K562 (cell line): ENCODE measurements at regions not wholly inside any gene's neighbourhood (a gene's known extent, or its start where the extent isn't known, plus 50 kb on each side); places are given as distances from the start of the nearest gene placed in this dataset.

Experiments
- ATAC-seq: fragments of 200-7000 bp; cut with Tn5 transposase; 3 replicates; pipeline ENCODE4 v1.9.1; 2020; ENCODE audit warnings: moderate library complexity
- BruUV-seq: library from RNA; stranded (reverse); fragments of 400-500 nt; replicated peaks from 2 replicates; lab custom pipeline; 2021; lab: Mats Ljungman, UMichigan
- CTCF ChIA-PET: fragments of 300-600 bp; formaldehyde crosslinking; extraction: SDS; loops from one replicate; lab custom pipeline; 2021; ENCODE audit warnings: low intra/inter-chr PET ratio; lab: Yijun Ruan, JAX
- POLR2A ChIA-PET: fragments of 300-600, 350-650 bp; sonication (Branson Sonifier 250); formaldehyde crosslinking; extraction: SDS; loops from one replicate; lab custom pipeline; 2021; ENCODE audit warnings: antibody characterized with exemption, inconsistent platforms; lab: Yijun Ruan, JAX
- DNase-seq, 4 experiments: peaks; one replicate each; pipeline versions ENCODE4 v3.0.0 to v3.0.0-alpha.2; 2011 to 2018; ENCODE audit warnings: low spot score in 3 of 4, mixed read lengths in 3 of 4; ENCODE audit errors: extremely low read depth in 1 of 4
- FAIRE-seq: peaks from 2 replicates; lab custom pipeline; 2011; peaks lifted over from hg19 to GRCh38; lab: Jason Lieb, UNC
- H2AFZ ChIP-seq: 2 replicates; pipeline ENCODE4 v1.6.0; 2011; ENCODE audit warnings: low read depth, low read length, control low read depth, inconsistent platforms
- H3K27ac ChIP-seq: fragments of 200-600 bp; 3 replicates; pipeline ENCODE4 v1.8.0; 2011; ENCODE audit warnings: low read depth, mild to moderate bottlenecking, control low read depth, inconsistent platforms, low read length, moderate library complexity, mixed read lengths; ENCODE audit errors: extremely low read depth
- H3K27me3 ChIP-seq, 2 experiments: fragments of 300-600 bp in 1 of 2; 2 replicates in 1 of 2; 3 replicates in 1 of 2; pipeline versions ENCODE4 v1.6.0 to v1.8.0; 2011; ENCODE audit warnings: inconsistent platforms in 2 of 2, low read length in 2 of 2, mild to moderate bottlenecking in 1 of 2, mixed read lengths in 1 of 2, moderate library complexity in 1 of 2; ENCODE audit not compliant: control insufficient read depth in 2 of 2, insufficient read depth in 2 of 2
- H3K36me3 ChIP-seq: fragments of 300-600 bp; 3 replicates; pipeline ENCODE4 v1.8.0; 2011; ENCODE audit warnings: mild to moderate bottlenecking, low read length, inconsistent platforms; ENCODE audit not compliant: control insufficient read depth, insufficient read depth
- H3K4me1 ChIP-seq, 2 experiments: fragments of 200-600 bp in 1 of 2; replicated peaks in 1 of 2; 2 replicates in 1 of 2; 3 replicates in 1 of 2; pipeline versions ENCODE4 v1.5.1 to v1.8.0; 2011; ENCODE audit warnings: inconsistent platforms in 2 of 2, low read length in 2 of 2, mild to moderate bottlenecking in 1 of 2, mixed read lengths in 1 of 2, moderate library complexity in 1 of 2; ENCODE audit not compliant: control insufficient read depth in 2 of 2, insufficient read depth in 2 of 2
- H3K4me2 ChIP-seq: 2 replicates; pipeline ENCODE4 v1.6.1; 2011; ENCODE audit warnings: low read length, control low read depth, inconsistent platforms, mixed read lengths; ENCODE audit not compliant: insufficient read depth
- H3K4me3 ChIP-seq: fragments of 200-600 bp; sonication (generic), shearing (Covaris generic); 2 replicates; pipeline ENCODE4 v1.5.1; 2016; ENCODE audit warnings: control low read depth, inconsistent platforms
- H3K79me2 ChIP-seq: fragments of 200-600 bp; 3 replicates; pipeline ENCODE4 v1.8.0; 2011; ENCODE audit warnings: low read length, inconsistent platforms; ENCODE audit not compliant: control insufficient read depth, insufficient read depth
- H3K9ac ChIP-seq, 2 experiments: 2 replicates each; pipeline versions ENCODE4 v1.6.0 to v1.6.1; 2011; ENCODE audit warnings: low read depth in 2 of 2, low read length in 2 of 2, control low read depth in 1 of 2, inconsistent platforms in 1 of 2, mild to moderate bottlenecking in 1 of 2, mixed read lengths in 1 of 2; ENCODE audit not compliant: insufficient read depth in 1 of 2
- H3K9me1 ChIP-seq: one replicate; pipeline ENCODE4 v1.6.0; 2011; ENCODE audit warnings: inconsistent platforms, mild to moderate bottlenecking, low read length, moderate library complexity; ENCODE audit not compliant: control insufficient read depth, insufficient read depth
- H3K9me3 ChIP-seq: replicated peaks from 2 replicates; pipeline ENCODE4 v1.5.1; 2011; ENCODE audit warnings: low read depth, low read length, inconsistent platforms; ENCODE audit not compliant: control insufficient read depth, insufficient read depth
- H4K20me1 ChIP-seq: replicated peaks from 2 replicates; pipeline ENCODE4 v1.6.1; 2011; ENCODE audit warnings: low read length, inconsistent platforms, mixed read lengths; ENCODE audit not compliant: control insufficient read depth, insufficient read depth
- ADNP ChIP-seq: fragments of 200-800 bp; sonication (Bioruptor generic); IDR thresholded peaks from 2 replicates; pipeline ENCODE4 v1.6.1; 2016; ENCODE audit warnings: missing genetic modification characterization, missing compliant biosample characterization
- GATAD2A ChIP-seq: fragments of 450-650 bp; IDR thresholded peaks from 2 replicates; pipeline ENCODE4 v1.6.1; 2017
- HCFC1 ChIP-seq: IDR thresholded peaks from 2 replicates; pipeline ENCODE4 v1.6.1; 2012; ENCODE audit warnings: low read depth, low read length, improper control_type of control experiment
- RBM39 ChIP-seq: fragments of 200-400 bp; formaldehyde crosslinking; optimal IDR thresholded peaks from 2 replicates; pipeline ENCODE3; 2018; ENCODE audit warnings: low read depth, low read length
- WHSC1 ChIP-seq: IDR thresholded peaks from one replicate; pipeline ENCODE4 v1.6.1; 2012; ENCODE audit warnings: low read length, control low read depth, inconsistent platforms
- ZFPM2 ChIP-seq: fragments of 250-450 bp; sonication (Bioruptor Pico); IDR thresholded peaks from 2 replicates; pipeline ENCODE4 v1.5.1; 2022; ENCODE audit warnings: mild to moderate bottlenecking
- ZNF133 ChIP-seq: fragments of 250-450 bp; sonication (Bioruptor Pico); IDR thresholded peaks from 2 replicates; pipeline ENCODE4 v1.4.0; 2020; ENCODE audit warnings: mild to moderate bottlenecking
- ZNF134 ChIP-seq: fragments of 250-450 bp; sonication (Bioruptor Pico); conservative IDR thresholded peaks from 2 replicates; pipeline ENCODE4 v1.4.0; 2020
- WGBS: fragments of 100-300 bp; shearing (Covaris generic); methylation state at CpG from one replicate; pipeline ENCODE4 v1.1.6; 2016; ENCODE audit warnings: low coverage, mixed read lengths; ENCODE audit not compliant: insufficient coverage; ENCODE audit errors: missing lambda C conversion rate; 5-methylcytosine and 5-hydroxymethylcytosine counted together
- in situ Hi-C: fragments of 300-500 bp; cut with MboI; formaldehyde crosslinking; loops from 4 replicates; pipeline ENCODE4 v1.15.0; 2018; ENCODE audit warnings: inconsistent platforms, mixed read lengths
- intact Hi-C: fragments of 100-400 bp; cut with micrococcal nuclease; formaldehyde crosslinking; loops from 2 replicates; pipeline ENCODE4 v1.14.2; 2022
- TF ChIP-seq, protein P1 (sequence below): sonication (generic); formaldehyde crosslinking; IDR thresholded peaks from 2 replicates; pipeline ENCODE4 v1.8.0; 2022; ENCODE audit warnings: mild to moderate bottlenecking, missing genetic modification reagents, borderline replicate concordance
- TF ChIP-seq, protein P2 (sequence below): sonication (generic); formaldehyde crosslinking; IDR thresholded peaks from 2 replicates; pipeline ENCODE4 v1.8.0; 2022; ENCODE audit warnings: missing genetic modification reagents, mild to moderate bottlenecking, moderate library complexity, borderline replicate concordance
- TF ChIP-seq, protein P3 (sequence below), 2 experiments: IDR thresholded peaks in 1 of 2; conservative IDR thresholded peaks in 1 of 2; 2 replicates each; pipeline ENCODE4 v1.6.1; 2016; ENCODE audit warnings: low read depth in 2 of 2, mild to moderate bottlenecking in 1 of 2, missing compliant biosample characterization in 1 of 2, missing genetic modification characterization in 1 of 2, moderate library complexity in 1 of 2

DNA sequence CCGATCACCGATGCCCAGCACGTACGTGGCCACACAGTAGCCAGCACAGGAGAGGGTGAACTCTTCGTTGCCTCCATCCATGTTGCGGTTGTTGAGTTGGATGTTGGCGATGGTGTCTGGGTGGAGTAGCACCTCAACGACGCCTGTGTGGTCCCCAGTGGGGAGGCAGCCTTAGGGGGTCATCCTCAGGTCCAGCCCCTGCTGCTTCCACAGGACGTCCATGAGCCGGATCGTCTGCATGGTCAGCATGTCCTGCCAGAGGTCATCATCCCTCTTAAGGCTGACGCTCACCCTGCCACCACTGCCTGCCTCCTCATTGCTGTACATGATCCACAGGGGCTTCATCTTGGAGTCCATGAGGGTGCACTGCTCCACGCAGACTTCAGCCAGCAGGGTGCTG, 369.3 kb downstream of the CMPK2 start (continued):
- no peak for TF ChIP-seq ADNP
- TF ChIP-seq ZNF133 (CRISPR knock-in tag): no peak
- TF ChIP-seq ZNF134 (CRISPR knock-in tag): no peak
- no peak for TF ChIP-seq ZFPM2

DNA sequence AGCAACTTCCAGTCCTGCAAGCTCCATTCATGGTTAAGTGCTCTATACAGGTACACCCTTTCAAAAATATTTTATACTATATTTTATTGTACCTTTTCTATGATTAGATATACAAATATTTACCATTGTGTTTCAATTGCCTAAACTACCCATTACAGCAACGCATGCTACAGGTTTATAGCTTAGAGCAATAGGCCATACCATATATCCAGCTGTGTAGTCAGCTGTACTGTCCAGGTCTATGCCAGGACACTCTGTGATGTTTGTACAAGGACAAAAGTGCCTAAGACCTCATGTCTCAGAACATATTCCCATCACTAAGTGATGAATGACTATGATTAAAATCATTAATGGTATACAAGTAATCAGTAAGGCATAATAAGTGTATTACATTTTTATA, 368.7 kb downstream of the CMPK2 start:
- H3K27me3 ChIP-seq: no peaks in the 10 kb centered on the region
- H4K20me1 ChIP-seq: no peaks in the 10 kb centered on the region
- FAIRE-seq (no peak), DNase-seq (no peak), ATAC-seq (no peak)
- H3K27ac ChIP-seq: no peak overlapping the region
- H2AFZ ChIP-seq: no peak overlapping the region
- no peaks in the 10 kb centered on the region for H3K9me1 ChIP-seq
- 0 out of 2 replicates have a peak, but pooled peaks cover 2% of the 10 kb centered on the region for H3K9me3 ChIP-seq
- H3K79me2 ChIP-seq: no peaks in the 10 kb centered on the region
- H3K4me3 ChIP-seq: no peak overlapping the region
- in situ Hi-C loops (no loop called here), intact Hi-C loops (no loop called here)
- BruUV-seq: no TSS peak
- CTCF ChIA-PET: no interaction called here
- H3K9ac ChIP-seq: no peak overlapping the region
- WGBS: 0% methylated on average over 1 of the region's 1 CpG
- H3K4me1 ChIP-seq: no peaks in the 10 kb centered on the region
- TF ChIP-seq, protein P1, sequence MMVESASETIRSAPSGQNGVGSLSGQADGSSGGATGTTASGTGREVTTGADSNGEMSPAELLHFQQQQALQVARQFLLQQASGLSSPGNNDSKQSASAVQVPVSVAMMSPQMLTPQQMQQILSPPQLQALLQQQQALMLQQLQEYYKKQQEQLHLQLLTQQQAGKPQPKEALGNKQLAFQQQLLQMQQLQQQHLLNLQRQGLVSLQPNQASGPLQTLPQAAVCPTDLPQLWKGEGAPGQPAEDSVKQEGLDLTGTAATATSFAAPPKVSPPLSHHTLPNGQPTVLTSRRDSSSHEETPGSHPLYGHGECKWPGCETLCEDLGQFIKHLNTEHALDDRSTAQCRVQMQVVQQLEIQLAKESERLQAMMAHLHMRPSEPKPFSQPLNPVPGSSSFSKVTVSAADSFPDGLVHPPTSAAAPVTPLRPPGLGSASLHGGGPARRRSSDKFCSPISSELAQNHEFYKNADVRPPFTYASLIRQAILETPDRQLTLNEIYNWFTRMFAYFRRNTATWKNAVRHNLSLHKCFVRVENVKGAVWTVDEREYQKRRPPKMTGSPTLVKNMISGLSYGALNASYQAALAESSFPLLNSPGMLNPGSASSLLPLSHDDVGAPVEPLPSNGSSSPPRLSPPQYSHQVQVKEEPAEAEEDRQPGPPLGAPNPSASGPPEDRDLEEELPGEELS (CRISPR knock-in tag): no peak
- no peak for TF ChIP-seq RBM39
- TF ChIP-seq HCFC1: no peak
- TF ChIP-seq GATAD2A: no peak
- TF ChIP-seq, protein P2, sequence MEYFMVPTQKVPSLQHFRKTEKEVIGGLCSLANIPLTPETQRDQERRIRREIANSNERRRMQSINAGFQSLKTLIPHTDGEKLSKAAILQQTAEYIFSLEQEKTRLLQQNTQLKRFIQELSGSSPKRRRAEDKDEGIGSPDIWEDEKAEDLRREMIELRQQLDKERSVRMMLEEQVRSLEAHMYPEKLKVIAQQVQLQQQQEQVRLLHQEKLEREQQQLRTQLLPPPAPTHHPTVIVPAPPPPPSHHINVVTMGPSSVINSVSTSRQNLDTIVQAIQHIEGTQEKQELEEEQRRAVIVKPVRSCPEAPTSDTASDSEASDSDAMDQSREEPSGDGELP (CRISPR knock-in tag): no peak
- TF ChIP-seq, protein P3, sequence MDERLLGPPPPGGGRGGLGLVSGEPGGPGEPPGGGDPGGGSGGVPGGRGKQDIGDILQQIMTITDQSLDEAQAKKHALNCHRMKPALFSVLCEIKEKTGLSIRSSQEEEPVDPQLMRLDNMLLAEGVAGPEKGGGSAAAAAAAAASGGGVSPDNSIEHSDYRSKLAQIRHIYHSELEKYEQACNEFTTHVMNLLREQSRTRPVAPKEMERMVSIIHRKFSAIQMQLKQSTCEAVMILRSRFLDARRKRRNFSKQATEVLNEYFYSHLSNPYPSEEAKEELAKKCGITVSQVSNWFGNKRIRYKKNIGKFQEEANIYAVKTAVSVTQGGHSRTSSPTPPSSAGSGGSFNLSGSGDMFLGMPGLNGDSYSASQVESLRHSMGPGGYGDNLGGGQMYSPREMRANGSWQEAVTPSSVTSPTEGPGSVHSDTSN (CRISPR knock-in tag; IDR thresholded peaks at IDR 0.05; ENCODE audit: low read depth): no peak
- TF ChIP-seq, protein P3 (tag; conservative IDR thresholded peaks at IDR 0.05; ENCODE audit: low read depth): no peak
- TF ChIP-seq WHSC1: no peak
- POLR2A ChIA-PET: no interaction called here
- H3K36me3 ChIP-seq: no peaks in the 10 kb centered on the region
- no peak overlapping the region for H3K4me2 ChIP-seq
